Panc1 (cell line): ENCODE measurements at regions not wholly inside any gene's neighbourhood (a gene's known extent, or its start where the extent isn't known, plus 50 kb on each side); places are given as distances from the start of the nearest gene placed in this dataset.

Experiments
- CTCF ChIP-seq: fragments of 450-650 bp; IDR thresholded peaks from 2 replicates; pipeline ENCODE4 v1.5.1; 2017; ENCODE audit warnings: mild to moderate bottlenecking
- POLR2AphosphoS5 ChIP-seq: IDR thresholded peaks from 2 replicates; pipeline ENCODE4 v1.6.1; 2012; ENCODE audit warnings: mild to moderate bottlenecking, low read depth, low read length, moderate library complexity
- REST ChIP-seq, 2 experiments: IDR thresholded peaks; 2 replicates each; pipeline ENCODE4 v1.6.1; 2011 to 2012; ENCODE audit warnings: low read depth in 2 of 2, control low read depth in 1 of 2, low read length in 1 of 2, mild to moderate bottlenecking in 1 of 2, moderate library complexity in 1 of 2; ENCODE audit not compliant: insufficient read depth in 1 of 2
- SIN3A ChIP-seq: IDR thresholded peaks from 2 replicates; pipeline ENCODE4 v1.6.1; 2012; ENCODE audit warnings: low read depth, mild to moderate bottlenecking, low read length, moderate library complexity, borderline replicate concordance; ENCODE audit not compliant: insufficient read depth
- TCF7L2 ChIP-seq: IDR thresholded peaks from 2 replicates; pipeline ENCODE4 v1.6.1; 2011; ENCODE audit warnings: mild to moderate bottlenecking, low read depth, low read length, inconsistent platforms

GRCh38 chr6:100980949-100981348 is 99.8 kb upstream of the ASCC3 start:
- TF ChIP-seq POLR2AphosphoS5 (no peak), CTCF (no peak), SIN3A (no peak), REST (IDR thresholded peaks at IDR 0.05; ENCODE audit: insufficient read depth in 1 of 2, low read depth in 2 of 2, low read length in 1 of 2) (no peak), TCF7L2 (no peak)
